RWPE1 (cell line): ENCODE measurements at regions not wholly inside any gene's neighbourhood (a gene's known extent, or its start where the extent isn't known, plus 50 kb on each side); places are given as distances from the start of the nearest gene placed in this dataset.

Experiments
- CTCF ChIA-PET: fragments of 350-600 bp; sonication (Branson Sonifier 250); formaldehyde crosslinking; extraction: SDS; loops from one replicate; lab custom pipeline; 2021; lab: Yijun Ruan, JAX
- POLR2A ChIA-PET: fragments of 400-600 bp; formaldehyde crosslinking; extraction: SDS; loops from one replicate; lab custom pipeline; 2020; ENCODE audit warnings: antibody characterized with exemption; ENCODE audit not compliant: low non-redundant PET; lab: Yijun Ruan, JAX
- DNase-seq: peaks from one replicate; pipeline ENCODE4 v3.0.0; 2012; ENCODE audit warnings: low spot score
- H3K27ac ChIP-seq: fragments of 450-650 bp; 2 replicates; pipeline ENCODE4 v1.5.1; 2017
- TF ChIP-seq, protein P1 (sequence below): fragments of 450-650 bp; conservative IDR thresholded peaks from 2 replicates; pipeline ENCODE4 v1.5.1; 2017; ENCODE audit warnings: low read depth, mild to moderate bottlenecking

DNA sequence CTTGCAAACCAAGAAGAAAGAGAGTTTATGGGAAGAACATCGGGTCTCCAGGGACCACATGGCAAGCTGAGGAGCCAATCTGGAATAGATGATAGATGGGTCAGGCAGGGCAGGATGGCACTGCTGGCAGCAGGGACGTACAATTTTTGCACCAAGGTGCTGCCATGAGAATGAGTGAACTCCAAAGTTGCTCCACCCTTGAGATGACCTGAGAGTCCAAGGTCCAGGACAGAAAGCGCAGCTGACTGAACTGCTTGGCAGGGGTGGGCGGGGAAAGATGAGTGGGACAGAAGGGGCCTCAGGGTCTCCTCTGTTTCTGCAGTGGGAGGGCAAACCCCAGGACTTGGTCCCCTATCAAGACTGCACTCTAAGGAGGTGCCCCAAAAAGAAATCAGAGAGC is 136.7 kb upstream of the GSC start:
- TF ChIP-seq, protein P1, sequence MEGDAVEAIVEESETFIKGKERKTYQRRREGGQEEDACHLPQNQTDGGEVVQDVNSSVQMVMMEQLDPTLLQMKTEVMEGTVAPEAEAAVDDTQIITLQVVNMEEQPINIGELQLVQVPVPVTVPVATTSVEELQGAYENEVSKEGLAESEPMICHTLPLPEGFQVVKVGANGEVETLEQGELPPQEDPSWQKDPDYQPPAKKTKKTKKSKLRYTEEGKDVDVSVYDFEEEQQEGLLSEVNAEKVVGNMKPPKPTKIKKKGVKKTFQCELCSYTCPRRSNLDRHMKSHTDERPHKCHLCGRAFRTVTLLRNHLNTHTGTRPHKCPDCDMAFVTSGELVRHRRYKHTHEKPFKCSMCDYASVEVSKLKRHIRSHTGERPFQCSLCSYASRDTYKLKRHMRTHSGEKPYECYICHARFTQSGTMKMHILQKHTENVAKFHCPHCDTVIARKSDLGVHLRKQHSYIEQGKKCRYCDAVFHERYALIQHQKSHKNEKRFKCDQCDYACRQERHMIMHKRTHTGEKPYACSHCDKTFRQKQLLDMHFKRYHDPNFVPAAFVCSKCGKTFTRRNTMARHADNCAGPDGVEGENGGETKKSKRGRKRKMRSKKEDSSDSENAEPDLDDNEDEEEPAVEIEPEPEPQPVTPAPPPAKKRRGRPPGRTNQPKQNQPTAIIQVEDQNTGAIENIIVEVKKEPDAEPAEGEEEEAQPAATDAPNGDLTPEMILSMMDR = no peak
- POLR2A ChIA-PET = no interaction called here
- DNase-seq = no peak
- CTCF ChIA-PET = no interaction called here
- no peak overlapping the region for H3K27ac ChIP-seq

DNA sequence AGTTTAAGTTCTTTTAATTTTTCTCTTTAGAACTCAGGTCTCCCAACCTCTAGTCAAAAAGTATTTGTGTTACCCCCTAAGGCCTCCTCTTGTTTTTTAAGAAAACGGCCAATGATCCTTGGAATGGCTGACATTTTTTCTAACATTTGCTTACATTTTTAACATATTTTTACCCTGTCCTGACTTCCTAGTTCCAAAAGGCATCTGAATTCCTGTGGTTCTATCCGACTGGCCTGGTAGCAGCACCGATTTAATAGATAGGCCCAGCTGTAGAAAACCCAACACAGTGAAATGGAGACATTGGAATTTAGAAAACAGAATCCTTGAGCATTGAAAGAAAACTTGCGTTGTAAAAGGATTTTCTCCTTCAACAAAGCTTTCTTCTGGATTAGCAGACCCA is 134.7 kb upstream of the GSC start:
- no peak overlapping the region for H3K27ac ChIP-seq
- TF ChIP-seq, protein P1 = no peak
- DNase-seq = no peak
- ChIA-PET CTCF (no interaction called here), POLR2A (no interaction called here)

DNA sequence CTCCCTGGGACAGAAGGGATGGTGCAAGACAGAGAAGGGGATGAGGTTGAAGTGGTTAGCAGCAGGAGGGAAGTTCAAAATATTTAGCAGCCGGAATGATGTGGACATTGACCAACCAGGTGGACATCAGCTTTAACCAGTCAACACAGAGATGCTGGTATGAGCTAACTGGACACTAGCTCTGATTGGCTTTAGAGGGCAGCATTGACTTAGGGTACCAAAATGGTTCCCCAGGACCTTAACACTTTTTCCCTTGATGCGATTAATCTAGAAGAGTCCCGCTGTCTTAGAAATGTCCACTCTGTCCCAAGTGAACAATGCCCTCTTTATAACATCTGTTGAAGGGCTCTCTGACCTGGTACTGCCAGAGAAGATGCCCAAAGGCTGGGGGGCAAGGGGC is 134.0 kb upstream of the GSC start:
- no peak overlapping the region for H3K27ac ChIP-seq
- DNase-seq = no peak
- CTCF ChIA-PET = no interaction called here
- TF ChIP-seq, protein P1 = no peak
- POLR2A ChIA-PET = no interaction called here

DNA sequence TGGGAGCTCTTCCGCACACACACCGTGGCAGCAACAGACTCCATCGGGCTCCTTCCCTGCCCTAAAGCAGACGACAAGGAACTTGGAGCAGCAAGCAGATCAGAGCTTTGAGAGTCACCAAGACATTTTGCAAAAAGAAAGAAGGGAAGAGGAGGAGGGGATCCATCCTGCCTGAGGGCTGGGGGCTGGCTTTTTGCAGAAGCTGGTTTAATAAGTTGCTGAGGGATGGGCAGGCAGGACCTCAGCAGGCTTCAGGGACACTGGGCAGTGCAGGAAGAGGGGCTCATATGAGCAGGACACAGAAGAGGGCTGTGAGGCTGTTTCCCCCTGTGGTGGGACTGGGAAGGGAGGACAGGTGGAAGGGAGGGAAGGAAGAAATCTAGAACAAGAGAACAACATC is 133.4 kb upstream of the GSC start:
- ChIA-PET POLR2A (no interaction called here), CTCF (no interaction called here)
- TF ChIP-seq, protein P1 = no peak
- no peak for DNase-seq
- no peak overlapping the region for H3K27ac ChIP-seq

DNA sequence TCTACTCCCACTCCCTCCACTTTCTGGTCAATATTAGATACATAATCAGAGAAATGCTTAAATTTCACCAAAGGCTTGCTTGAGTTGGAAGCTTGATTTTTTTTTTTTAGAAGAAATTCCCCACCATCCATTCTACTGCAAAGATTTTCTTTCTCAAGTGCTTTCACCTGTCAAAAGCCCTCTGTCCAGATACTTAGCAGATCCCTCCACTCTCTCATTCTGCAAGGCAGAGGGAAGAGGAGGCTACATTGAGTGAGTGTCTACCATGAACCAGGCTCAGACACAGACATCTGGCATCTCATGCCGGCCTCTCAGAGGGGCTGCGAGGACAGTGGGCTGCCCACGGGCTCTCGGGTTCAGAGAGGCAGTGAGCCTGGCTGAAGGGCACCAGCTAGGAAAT is 127.6 kb upstream of the GSC start:
- TF ChIP-seq, protein P1 = no peak
- no peak overlapping the region for H3K27ac ChIP-seq
- CTCF ChIA-PET = no interaction called here
- DNase-seq = no peak
- POLR2A ChIA-PET = no interaction called here

DNA sequence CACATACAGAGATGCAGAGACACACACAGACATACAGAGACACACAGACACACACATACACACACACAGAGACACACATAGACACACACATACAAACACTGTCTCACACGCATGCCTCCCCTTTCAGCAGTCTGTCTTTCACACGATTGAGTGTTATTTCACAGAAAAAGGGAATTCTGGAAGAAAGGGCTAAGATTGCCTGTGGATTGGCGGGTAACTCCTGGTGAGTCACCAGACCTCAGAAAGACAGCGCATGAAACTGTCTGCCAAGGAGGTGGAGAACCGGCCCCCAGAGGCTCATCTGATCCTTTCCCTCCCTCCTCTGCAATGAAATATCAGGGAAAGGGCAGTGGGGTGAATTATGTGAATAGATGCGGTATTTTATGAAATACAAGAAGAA is 127.2 kb upstream of the GSC start:
- ChIA-PET POLR2A (no interaction called here), CTCF (no interaction called here)
- no peak for DNase-seq
- H3K27ac ChIP-seq = no peak overlapping the region
- TF ChIP-seq, protein P1 = no peak
